Stimulated activated CD8-positive, alpha-beta memory T cell treated with anti-CD3 and anti-CD28 coated beads, Interleukin-7, amount 100 ng/mL, for 48 hours (primary cell): ENCODE measurements at regions not wholly inside any gene's neighbourhood (a gene's known extent, or its start where the extent isn't known, plus 50 kb on each side); places are given as distances from the start of the nearest gene placed in this dataset.
"Not testable (repeated sequence)": the region's sequence is repeated elsewhere in the genome, so short reads cannot be mapped to it uniquely, and the experiment has no call there.

ENCODE experiments used
- DNase-seq, 2 donors: peaks; one replicate each; pipeline ENCODE4 v3.0.0-alpha.2; 2020; ENCODE audit warnings: low read depth in 1 of 2; ENCODE audit errors: extremely low read depth in 1 of 2

DNA sequence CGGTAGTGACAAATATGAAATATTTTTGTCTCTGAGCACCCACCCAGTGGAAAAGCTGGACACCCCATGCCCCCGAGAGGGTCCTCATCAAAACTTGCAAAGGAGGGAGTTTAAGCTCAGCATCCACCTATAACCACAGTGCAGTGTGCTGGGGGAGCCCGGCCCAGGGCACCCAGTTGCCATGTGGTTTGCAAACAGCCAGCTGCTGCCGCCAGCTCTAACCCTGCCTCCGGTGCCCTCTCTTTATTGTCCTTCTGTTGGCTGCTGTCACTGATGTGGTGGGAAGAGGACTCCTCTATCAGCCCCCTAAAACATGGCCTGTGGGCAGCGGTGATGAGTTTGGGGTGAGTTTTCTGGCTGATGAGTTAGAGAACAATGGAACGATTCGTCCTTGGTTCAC, 160.9 kb upstream of the MVB12B start:
- DNase-seq: no peak

- no peak for DNase-seq
Observed at GRCh38 chr9:126166291-126166690, 160.3 kb upstream of the MVB12B start.

- DNase-seq: no peak
Observed at GRCh38 chr9:126166866-126167265, 159.8 kb upstream of the MVB12B start.

DNA sequence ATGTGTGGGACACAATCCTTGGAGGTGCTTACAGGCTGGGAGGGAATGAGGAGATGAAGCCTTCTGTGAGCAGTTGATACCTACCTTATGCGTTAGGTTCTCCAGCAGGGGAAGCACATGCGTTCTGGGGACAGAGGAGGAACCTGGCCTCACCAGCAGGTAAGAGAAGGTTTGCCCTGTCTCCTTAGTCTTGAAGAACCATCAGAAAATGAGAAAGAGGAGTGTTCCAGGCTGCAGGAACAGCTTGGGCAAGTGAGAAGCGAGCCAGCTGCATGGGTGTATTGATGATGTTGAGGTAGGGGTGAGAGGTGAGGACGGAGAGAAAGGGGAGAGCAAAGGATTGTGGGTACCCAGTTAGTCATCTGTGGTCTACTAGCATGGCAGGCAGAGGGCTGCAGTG, 156.9 kb upstream of the MVB12B start:
- no peak for DNase-seq

GRCh38 chr9:126170286-126170823, 156.3 kb upstream of the MVB12B start:
- no peak for DNase-seq

DNA sequence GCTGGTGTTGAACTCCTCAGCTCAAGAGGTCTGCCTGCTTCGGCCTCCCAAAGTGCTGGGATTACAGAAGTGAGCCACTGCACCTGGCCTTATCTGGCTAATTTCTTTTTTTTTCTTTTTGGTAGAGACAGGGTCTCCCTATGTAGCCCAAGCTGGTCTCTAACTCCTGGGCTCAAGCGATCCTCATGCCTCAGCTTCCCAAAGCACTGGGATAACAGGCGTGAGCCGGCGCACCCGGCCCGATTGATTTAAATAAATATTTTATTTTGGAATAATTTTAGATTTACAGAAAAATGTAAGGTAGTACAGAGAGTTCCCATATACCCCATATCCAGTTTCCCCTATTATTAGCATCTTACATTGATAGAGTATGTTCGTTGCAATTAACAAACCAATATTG, 155.0 kb upstream of the MVB12B start:
- DNase-seq: no peak

GRCh38 chr9:126173401-126173800, 153.2 kb upstream of the MVB12B start:
- DNase-seq: no peak

DNA sequence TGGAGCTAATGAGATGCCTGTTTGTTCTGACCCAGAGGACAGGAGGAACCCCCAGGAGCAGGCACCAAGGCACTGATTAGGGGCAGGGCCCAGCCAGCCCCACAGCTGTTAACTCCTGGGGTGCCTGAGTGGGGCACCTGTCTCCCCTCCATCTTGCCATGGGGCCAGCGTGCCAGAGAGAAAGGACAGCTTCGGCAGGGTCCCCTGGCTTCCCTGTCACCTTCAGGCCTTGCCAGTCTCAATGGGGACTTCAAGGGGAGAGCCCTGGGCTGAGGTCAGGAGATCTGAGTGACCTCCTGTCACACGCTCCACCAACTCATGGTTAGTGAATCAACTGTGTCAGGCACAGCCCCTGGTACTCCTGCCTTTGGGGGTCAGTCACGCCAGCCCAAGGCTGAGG, 152.7 kb upstream of the MVB12B start:
- DNase-seq: no peak

- no peak for DNase-seq
Observed at GRCh38 chr9:126183266-126183665, 143.4 kb upstream of the MVB12B start.

DNA sequence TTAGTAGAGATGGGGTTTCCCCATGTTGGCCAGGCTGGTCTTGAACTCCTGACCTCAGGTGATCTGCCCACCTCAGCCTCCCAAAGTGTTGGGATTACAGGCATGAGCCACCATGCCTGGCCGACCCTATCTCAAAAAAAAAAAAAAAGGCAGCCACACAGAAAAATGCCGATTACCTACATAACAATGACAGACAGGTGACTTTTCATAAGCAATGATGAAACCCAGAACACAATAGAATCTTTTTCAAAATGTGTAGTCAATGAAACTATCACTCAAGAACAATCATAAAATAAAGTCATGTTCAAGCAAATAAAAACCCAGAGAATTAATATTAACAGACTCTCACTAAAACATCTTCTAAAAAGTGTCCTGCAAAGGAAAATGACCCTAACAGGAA, 135.6 kb upstream of the MVB12B start:
- DNase-seq: not testable (repeated sequence)

GRCh38 chr9:126198854-126199253, 127.8 kb upstream of the MVB12B start:
- DNase-seq: no peak

DNA sequence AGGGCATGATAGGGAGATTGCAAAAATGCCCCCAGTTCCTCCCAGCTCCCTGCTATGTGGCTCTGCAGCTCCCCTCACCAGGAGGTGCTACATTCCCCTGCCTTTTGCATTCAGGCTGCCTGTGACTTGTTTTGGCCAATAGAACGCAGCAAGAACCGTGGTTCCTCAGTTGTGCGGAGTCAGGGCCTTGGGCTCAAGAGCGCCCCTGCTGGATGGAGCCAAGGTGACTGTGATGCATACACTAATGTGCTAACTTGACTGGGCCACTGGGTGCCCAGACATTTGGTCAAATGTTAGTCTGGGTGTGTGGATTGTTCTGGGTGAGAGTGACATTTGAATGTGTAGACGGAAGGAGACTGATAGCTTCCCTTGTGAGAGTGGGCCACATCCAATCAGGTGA, 123.3 kb upstream of the MVB12B start:
- DNase-seq: no peak

DNA sequence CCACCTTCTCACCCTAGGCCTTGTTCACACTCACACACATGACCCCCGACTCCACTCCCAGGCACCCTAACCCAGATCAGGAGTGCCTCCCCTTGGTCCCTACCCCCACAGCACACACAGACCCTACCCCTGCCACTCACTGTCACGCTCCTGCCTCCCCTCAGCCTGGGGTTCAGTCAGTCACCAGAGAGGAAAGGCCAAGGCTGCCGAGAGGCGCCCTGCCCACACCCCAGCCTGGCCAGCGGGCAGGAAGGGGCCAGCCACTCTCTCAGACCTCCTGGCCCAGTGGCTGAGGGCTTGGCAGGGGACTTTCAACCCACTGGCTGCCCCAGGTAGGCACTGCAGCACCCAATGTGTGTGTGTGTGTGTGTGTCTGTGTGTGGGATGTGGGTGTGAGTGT, 122.4 kb upstream of the MVB12B start:
- no peak for DNase-seq

- DNase-seq: no peak
Observed at GRCh38 chr9:126204708-126205225, 121.9 kb upstream of the MVB12B start.

DNA sequence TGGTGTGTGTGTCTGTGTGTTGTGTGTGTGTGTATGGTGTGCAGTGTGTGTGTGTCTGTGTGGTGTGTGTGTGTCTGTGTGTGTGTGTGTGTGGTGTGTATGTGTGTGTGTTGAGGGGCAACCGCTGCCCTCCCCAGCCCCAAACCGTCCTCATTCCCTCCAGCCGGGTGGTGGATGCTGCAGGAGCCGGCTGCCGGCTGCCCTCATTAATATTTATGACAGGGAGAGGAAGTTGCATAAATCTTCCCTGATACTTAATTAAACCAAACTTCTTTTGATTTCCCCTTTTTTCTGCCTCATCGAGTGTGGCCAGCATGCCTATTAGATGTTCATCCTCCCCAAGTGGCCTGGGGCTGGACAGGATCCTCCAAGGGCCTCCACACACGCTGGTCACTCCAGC, 121.4 kb upstream of the MVB12B start:
- DNase-seq: no peak

- DNase-seq: no peak
Observed at GRCh38 chr9:126205845-126206498, 120.7 kb upstream of the MVB12B start.

- DNase-seq: no peak
Observed at GRCh38 chr9:126207256-126207655, 119.4 kb upstream of the MVB12B start.

- no peak for DNase-seq
Observed at GRCh38 chr9:126208216-126208758, 118.3 kb upstream of the MVB12B start.

GRCh38 chr9:126211441-126212074, 115.1 kb upstream of the MVB12B start:
- DNase-seq: no peak

DNA sequence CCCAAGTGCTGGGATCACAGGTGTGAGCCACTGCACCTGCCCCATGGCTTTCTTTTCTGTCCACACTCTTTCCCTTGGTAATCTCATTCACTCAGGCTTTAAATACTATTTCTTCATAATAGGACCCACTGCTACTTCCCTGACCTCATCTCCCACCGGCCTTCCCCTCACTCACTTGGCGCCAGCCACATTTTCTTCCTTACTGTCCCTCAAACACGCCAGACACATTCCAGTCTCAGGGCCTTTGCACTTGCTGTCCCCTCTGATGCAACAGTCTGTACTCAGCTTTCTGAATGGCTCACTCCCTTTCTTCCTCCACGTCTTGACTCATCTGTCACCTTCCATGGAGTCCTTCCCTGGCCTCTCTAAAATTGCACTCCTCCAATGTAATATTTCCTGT, 111.1 kb upstream of the MVB12B start:
- no peak for DNase-seq

DNA sequence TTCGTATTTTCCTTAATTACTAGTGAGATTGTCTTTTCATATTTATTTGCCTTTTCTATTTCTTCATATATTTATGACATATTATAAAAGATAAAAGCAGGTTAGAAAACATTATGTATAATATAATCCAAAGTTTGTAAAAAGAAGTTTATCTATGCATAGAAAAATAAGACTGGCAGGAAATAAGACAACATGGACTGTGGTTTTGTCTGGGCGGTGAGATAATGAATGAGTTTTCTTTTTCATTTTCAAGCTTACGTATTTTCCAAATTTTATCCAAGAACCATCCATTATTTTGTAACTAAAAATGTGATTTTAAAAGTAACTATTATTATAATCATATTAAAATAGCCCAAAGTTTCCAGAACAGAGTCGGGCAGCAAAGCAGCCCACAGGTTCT, 109.8 kb upstream of the MVB12B start:
- DNase-seq: no peak

- DNase-seq: no peak
Observed at GRCh38 chr9:126217250-126217653, 109.4 kb upstream of the MVB12B start.
